NCI-H345 treated with DMSO at 0.1 percent for 48 hours (cell line): ENCODE measurements at regions not wholly inside any gene's neighbourhood (a gene's known extent, or its start where the extent isn't known, plus 50 kb on each side); places are given as distances from the start of the nearest gene placed in this dataset.
"Not testable (repeated sequence)": the region's sequence is repeated elsewhere in the genome, so short reads cannot be mapped to it uniquely, and the experiment has no call there.

Experiments
- DNase-seq: peaks from one replicate; lab custom pipeline; 2025; ENCODE audit not compliant: unreplicated experiment; lab: John Stamatoyannopoulos, UW

DNA sequence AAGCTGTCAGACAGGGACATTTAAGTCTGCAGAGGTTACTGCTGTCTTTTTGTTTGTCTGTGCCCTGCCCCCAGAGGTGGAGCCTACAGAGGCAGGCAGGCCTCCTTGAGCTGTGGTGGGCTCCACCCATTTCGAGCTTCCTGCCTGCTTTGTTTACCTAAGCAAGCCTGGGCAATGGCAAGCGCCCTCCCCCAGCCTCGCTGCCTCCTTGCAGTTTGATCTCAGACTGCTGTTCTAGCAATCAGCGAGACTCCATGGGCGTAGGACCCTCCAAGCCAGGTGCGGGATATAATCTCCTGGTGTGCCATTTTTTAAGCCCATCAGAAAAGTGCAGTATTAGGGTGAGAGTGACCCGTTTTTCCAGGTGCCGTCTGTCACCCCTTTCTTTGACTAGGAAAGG is 53.6 kb upstream of the EDA2R start:
- not testable (repeated sequence) for DNase-seq
